Thyroid gland (tissue), 4 donors: ENCODE measurements at regions not wholly inside any gene's neighbourhood (a gene's known extent, or its start where the extent isn't known, plus 50 kb on each side); places are given as distances from the start of the nearest gene placed in this dataset.

Experiments used
- CTCF ChIP-seq, 6 experiments: fragments of 200-600 bp in 3 of 6; fragments of 450-650 bp in 3 of 6; sonication (generic) in 3 of 6; IDR thresholded peaks; one replicate each; pipeline ENCODE4 v1.5.1; 2016 to 2019; ENCODE audit warnings: antibody characterized with exemption in 6 of 6, mild to moderate bottlenecking in 2 of 6, inconsistent platforms in 1 of 6, moderate library complexity in 1 of 6
- POLR2A ChIP-seq, 2 donors: fragments of 450-650 bp; IDR thresholded peaks; one replicate each; pipeline ENCODE4 v1.6.1; 2017; ENCODE audit warnings: antibody characterized with exemption in 2 of 2, mild to moderate bottlenecking in 2 of 2, moderate library complexity in 1 of 2

GRCh38 chr5:15252331-15252730 is 247.6 kb upstream of the FBXL7 start:
- no peak for TF ChIP-seq POLR2A (IDR thresholded peaks at IDR 0.05)
- no peak for TF ChIP-seq CTCF (IDR thresholded peaks at IDR 0.05)
